NCI-H146 treated with DMSO at 0.1 percent for 48 hours (cell line): ENCODE measurements at regions not wholly inside any gene's neighbourhood (a gene's known extent, or its start where the extent isn't known, plus 50 kb on each side); places are given as distances from the start of the nearest gene placed in this dataset.
"Not testable (repeated sequence)": the region's sequence is repeated elsewhere in the genome, so short reads cannot be mapped to it uniquely, and the experiment has no call there.

Experiments
- DNase-seq: peaks from one replicate; lab custom pipeline; 2025; ENCODE audit not compliant: unreplicated experiment; lab: John Stamatoyannopoulos, UW

DNA sequence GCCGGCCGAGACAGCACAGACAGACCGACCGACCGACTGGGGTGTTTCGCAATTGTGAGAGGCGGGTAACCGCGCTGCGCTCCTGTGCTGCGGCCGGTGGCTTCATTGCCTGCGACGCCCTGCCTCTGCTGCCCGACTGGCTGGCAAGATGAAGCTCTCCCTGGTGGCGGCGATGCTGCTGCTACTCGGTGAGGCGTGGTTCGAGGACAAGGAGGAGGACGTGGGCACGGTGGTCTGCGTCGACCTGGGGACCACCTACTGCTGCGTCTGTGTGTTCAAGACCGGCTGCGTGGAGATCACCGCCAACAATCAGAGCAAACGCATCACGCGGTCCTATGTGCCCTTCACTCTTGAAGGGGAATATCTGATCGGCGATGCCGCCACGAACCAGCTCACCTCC lies 565.7 kb upstream of the SMIM31 start:
- no peak for DNase-seq

DNA sequence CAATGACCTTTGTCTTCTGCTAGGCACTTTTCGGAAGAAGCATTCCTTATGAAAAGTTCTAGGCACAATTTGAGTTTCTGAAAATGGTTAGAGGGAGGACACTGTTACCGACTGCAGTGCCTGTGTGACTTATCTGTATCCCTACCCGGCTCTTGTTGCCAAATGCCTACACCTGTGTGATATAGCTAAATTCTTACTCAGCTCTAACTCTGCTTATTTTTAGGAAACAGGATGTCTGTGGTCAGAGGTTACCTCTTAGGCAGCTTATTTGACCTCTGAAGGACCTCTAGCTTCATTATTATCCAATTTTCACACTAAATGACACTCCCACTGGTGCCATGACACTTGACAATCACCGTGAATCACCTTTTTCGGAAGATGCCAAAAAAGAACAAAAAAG lies 561.1 kb upstream of the SMIM31 start:
- no peak for DNase-seq

DNA sequence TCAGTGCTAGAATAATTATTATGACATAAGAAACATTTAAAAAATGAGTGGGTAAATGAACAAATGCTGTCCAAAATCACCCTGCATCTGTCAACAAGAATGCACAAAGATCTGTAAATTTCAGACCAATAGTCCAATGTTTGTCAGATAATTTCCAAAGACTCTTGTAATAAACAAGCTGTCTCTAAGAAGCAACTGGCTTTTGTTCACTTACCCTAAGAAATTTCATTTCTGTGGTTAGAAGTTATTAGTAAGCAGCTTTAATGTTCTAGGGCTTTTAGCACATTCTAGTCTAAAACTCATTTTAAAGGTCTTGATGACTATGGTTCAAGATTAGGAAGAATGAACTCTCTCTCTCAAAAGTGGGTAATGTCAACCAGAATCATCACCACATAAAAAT lies 560.3 kb upstream of the SMIM31 start:
- DNase-seq, result no peak

DNA sequence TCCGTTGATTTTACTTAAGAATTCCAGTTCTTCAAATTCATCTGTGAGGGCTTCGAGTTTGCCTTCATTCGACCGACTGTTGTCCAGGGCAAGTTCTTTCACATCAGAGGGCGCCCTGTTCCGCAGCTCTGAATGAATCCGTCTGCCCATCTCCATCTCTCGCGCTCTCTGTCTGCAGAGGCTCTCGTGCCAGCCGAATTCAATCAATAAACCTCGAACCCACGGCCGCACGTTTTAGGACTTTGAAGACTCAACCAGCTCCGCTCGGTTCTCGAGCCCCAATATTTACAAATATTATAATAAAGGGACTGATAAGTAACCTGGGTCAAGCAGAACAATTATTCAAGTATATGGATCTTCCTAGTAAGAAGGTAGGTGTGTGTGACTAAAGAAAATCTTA lies 556.4 kb upstream of the SMIM31 start:
- DNase-seq, result no peak

DNA sequence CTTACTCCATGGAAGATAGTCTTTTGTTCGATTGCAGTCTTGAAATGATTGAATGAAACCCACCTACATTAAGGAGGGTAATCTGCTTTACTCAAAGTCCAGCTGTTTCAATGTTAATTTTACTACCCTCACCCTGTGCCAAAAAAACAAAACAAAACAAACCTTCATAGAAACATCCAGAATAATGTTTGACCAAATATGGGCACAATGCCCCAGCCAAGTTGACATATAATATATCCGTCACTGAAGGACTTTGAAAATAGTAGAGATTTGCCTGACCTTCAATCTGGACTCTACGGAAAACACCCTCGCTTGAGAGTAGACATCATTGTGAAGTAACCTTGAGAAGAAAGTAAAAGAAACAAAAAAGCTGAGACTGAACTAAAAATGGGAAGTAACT lies 550.5 kb upstream of the SMIM31 start:
- DNase-seq, result no peak

DNA sequence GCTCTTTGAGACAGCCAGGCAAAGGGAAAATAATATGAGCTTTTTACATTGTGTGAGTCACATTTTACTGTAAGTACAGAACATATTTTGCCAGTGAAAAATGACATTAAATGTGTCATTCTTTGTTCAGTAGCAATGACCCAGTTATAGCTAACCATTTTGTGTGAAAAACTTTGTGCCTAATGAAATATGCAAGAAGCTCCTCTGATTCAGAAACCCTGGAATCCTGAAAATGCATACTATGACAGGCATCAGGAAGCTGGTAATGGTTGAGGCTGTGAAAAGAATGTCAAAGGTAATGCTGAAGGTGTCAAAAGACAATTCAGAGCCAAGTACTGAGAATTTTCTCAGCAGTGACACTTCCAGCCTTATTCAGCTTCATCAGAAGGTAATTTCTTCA lies 549.5 kb upstream of the SMIM31 start:
- DNase-seq, result no peak

DNA sequence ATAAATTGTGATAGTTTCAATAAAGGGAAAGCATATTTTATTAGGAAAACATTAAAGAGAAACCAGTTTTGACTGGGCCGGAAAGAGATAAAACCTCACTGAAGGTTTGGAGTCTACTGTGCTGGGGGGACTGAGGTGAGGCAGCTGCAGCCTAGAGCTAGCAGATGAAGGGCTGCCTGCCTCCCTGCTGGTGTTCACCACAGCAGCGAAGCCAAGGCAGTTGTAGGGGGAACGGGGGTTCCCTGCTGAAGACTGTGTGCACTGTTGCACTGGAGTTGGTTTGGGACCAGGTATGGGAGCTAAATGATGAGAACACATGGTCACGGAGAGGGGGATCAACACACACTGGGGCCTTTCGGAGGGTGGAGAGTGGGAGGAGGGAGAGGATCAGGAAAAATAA lies 546.5 kb upstream of the SMIM31 start:
- no peak for DNase-seq

DNA sequence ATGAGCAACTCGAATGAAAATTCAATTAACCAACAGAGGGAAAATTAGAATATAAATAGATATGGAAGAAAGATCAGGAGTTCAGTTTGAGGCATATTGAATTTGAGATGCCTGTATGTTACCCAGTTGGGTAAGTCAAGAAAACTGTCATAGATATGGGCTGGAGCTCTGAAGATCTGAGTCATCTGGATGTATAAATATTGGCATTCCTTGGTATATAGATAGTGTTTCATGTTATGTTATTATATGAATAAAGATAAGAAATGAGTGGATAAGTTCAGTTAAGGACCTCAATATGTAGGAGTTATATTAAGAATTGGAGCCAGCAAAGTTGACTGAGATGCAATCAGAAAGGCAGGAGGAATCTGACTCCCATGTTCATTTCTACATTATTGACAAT lies 543.6 kb upstream of the SMIM31 start:
- no peak for DNase-seq

DNA sequence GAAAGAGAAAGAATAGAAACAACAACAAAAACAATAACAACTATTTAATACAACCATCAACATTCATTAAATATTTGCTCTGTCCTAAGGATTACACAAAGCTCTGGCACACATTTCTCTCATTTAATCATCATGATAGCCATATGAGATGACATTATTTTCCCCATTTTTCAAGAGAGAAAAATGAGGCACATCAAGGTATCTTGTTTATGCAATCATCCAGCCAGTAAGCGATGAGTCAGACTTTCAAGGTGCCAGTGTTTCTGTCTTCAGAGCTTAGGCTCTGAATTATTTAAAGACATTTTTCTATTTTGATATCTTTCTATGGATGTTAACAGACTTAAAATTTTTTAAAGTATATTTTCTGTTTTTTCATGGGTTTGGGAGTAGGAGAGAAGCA lies 541.8 kb upstream of the SMIM31 start:
- DNase-seq, result no peak

DNA sequence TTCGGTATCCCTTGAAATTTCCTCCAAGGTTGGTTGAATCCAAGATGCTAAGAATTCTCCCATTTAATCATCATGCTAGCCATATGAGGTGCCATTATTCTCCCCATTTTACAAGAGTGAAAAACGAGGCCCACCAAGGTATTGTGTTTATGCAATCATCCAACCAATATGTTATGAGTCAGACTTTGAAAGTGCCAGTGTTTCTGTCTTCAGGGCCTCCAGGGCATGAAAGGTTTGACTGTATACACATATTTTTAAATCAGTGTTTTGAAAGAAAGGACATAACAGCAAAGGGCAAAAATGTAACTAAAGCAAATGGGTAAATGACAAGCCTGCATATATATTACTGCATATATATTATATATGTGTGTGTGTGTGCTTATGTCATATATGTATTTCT lies 541.2 kb upstream of the SMIM31 start:
- DNase-seq, result no peak

DNA sequence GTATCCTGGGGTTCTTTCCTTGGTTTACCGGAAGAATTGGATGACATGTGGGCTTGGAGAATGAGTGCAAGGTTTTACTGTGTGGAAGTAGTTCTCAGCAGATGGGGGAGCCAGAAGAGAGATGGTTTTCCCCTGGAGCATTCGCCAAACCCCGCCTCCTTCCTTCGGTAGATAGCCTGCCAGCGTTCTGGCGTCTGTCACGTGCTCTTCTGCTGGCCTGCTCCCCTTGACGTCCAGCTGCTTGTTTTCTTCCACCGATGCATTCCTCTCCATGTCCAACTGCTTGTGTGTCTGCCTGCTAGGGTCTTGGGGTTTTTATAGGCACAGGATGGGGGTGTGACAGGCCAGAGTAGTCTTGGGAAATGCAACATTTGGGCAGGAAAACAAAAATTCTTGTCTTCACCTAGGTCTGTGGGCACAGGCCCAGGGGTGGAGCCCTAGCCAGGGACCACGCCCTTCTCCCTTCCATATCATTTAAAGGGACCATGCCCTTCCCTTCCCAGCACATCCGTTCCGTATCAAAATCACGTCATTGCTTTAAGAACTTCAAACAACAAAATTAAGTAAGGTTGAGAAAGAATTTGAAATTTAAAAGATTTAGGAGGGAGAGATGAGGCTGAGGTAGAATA lies 538.7 kb upstream of the SMIM31 start:
- no peak for DNase-seq

DNA sequence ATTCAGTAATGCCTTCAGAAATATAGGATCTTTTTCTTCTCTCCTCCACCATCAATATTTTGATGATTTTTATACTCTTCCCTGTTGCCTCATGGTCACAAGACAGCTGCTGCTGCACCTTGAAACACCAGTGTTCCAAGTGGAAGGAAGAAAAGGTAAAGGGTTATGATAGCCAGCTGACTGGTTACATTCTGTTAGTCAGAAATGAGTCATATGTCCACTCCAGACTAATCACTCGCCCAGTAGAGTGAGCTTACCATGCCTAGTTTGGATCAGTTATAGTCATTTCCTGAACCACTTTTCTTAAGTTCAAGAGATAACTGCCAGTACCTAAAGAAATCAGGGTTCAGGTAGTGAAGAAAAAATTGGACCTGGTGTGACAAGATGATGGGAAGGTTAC lies 532.3 kb upstream of the SMIM31 start:
- DNase-seq, result no peak

DNA sequence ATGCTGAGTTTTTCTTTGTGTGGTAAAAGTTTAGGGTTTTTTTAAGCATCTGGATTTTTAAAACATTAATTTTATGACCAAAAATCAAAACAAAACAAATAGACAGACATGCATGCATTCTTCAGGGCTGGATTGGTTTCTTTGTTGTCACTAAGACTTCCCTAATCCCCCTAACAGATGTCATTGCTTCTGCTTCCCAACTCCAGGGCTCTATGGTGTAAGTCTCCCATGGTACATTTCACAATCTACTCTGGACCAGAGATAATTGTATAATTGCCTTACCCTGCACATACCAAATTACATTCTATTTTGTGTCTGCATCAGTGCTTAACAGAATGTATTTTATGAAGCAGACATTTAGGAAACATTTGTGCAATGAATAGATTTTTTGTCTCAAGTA lies 529.1 kb upstream of the SMIM31 start:
- DNase-seq, result no peak

DNA sequence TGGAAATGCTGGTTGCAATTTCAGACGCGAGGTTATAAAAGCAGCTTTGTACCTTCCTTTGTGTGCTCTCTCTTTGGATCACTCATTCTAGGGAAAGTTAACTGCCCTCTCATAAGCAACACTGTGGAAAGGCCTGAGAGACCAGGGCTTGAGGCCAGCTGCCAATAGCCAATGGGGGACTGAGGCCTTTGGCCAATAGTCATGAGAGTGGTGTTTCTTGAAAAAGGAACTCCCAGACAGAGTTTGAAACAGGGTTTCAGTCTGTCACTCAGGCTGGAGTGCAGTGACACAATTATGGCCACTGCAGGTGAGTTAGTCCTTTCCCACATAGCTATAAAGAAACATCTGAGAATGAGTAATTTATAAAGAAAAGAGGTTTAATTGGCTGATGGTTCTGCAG lies 524.7 kb upstream of the SMIM31 start:
- DNase-seq, result no peak

DNA sequence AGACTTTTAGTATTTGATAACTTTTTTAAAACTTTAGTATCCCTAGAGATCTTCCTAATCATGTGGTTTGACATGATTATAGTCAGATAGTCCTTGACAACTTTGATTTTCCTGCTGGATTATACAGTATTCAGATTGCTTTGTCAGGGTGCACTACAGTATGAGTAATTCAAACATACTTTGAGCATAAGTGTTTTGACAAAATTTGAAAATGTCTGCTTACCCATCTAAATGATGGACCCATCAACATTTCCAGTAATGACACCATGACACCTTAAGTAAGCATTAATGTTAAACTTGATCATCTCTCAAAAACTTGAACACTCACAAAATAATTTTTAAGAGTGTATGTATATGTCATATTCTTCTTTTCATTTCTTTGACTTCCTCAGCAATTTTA lies 514.5 kb upstream of the SMIM31 start:
- DNase-seq, result no peak

DNA sequence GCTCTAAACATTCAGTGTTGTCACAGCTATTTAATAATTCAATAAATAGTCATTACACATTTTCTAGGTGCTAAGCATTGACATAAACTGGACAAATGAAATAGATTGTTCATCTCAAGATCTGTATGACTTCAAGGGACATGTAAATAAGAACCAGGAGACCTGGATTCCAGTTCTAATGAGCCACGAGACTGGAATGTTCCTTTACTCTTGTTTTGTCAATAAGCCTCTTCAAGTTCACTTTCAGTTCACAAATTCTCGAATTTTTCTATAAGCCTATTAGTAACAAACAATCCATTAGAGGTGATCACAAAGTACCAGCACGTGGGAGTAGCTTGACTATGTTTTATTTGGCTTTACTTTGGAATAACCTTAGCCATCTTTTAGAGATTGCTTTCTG lies 514.0 kb upstream of the SMIM31 start:
- no peak for DNase-seq

DNA sequence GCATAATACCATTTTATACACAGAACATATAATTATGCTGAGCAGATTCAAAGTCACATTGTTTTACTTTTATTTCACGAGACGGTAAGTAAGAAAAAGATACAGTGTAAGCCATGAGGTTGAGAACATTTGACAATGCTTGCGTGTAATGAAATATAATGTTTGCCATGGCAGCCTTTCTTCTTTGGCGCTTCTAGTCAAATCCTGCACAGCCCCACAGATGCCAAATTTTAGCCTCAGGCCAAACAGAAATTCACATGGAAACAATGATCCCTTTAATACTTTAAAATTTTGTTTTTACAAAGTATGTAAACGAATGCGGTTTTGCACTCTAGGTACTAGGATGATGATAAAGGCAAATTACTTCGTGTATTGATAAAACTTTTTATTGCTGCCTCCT lies 502.7 kb upstream of the SMIM31 start:
- no peak for DNase-seq

DNA sequence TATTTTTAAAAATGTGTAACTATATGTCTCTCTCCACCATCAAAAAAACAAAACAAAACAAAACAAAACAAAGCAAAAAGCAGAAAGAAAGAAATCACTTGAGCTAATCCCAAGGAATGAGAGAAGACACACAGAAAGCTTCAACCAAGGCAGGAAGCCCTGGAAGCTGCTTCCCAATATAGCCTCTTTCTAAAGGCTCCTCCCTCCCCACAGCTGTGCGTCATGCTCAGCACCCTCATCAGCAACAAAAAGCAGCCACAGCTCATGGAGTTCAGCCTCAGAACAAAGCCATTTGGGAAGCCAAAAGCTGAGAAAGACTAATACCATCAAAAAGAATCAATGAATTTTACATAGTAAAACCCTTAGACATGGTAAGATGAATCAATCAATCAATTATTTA lies 501.6 kb upstream of the SMIM31 start:
- no peak for DNase-seq

DNA sequence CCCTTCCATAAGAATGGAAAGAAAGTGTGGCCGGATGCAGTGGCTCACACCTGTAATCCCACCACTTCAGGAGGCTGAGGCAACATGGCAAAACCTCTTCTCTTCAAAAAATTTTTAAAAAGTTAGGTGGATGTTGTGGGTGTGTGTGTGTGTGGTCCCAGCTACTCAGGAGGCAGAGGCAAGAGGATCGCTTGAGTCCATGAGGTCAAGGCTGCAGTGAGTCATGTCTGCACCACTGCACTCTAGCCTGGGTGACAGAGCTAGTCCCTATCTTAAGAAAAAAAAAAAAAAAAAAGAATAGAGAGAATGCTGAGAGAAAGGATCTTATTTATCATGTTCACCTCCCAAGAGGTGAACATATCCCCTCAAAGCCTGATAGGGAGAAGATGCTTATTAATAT lies 492.1 kb upstream of the SMIM31 start:
- DNase-seq, result no peak

DNA sequence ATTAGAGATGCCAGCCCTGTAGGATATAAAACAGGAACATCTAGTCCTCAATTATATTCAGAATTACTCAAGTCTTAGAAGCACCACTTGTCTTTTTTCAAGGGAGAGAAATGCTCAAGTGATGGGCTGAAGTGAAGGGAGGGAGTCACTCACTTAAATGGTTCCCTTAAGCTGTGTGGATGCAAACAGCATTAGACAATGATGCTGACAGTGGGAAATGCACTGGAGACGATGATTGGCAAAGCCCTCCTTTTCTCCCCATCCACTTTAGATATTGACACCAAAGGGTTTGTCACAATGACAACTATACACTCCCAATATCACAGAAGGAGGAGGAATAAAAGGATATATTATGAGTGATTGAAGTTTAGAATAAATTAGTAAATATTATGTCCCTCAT lies 491.4 kb upstream of the SMIM31 start:
- not testable (repeated sequence) for DNase-seq

DNA sequence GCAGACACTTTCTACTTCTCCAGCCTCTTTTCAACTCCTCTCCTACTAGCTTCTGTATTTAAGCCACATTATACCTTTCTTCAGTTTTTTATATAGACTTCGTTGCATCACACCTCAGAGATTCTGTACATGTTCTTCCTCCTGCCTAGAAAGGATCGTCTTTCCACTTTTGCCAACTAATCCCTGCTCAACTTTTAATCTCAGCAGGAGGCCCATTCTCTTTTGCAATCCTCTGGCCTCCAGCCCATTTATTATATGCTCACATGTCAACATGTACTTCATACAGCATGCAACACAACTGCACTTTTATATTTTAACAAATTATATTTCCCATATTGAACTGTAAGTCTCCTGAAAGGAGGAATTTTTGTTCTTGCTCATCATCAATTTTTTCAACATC lies 476.5 kb upstream of the SMIM31 start:
- not testable (repeated sequence) for DNase-seq

DNA sequence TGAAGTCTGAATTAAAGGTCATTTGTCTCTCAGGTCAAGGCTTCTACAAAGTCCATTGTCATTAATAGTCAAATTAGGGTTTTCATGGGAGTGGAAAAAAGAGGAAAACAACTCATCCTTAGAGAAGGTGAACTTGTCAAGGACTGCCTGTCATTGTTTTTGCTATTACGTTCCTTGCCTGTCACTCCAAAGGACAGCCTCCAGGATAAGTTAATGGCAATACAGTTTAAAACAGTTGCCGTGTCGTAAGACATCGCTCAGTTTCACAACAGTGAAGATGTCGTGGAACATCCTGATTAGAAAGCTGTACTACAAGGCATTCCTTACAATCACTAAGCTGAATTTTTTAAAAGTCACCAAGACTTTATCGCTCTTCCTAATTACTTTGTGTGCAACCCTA lies 466.8 kb upstream of the SMIM31 start:
- DNase-seq, result no peak

DNA sequence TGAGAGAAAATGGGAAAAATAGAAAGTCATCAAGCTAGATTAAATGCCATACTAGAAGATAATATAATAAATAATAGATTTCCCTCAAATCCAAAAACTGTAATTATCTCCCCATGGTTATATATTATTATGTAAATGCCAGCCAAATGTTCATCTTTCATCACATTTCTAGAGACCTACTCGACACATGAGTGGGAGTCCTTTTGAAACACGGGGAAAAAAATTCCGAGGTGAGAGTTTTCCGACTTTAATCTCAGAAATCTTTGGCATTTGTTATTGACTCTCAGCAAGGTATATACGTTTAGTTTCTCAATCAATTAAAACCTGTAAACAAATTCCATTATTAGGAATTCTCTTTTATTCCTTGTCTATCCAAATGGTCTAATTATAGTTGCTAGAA lies 465.4 kb upstream of the SMIM31 start:
- DNase-seq, result no peak

DNA sequence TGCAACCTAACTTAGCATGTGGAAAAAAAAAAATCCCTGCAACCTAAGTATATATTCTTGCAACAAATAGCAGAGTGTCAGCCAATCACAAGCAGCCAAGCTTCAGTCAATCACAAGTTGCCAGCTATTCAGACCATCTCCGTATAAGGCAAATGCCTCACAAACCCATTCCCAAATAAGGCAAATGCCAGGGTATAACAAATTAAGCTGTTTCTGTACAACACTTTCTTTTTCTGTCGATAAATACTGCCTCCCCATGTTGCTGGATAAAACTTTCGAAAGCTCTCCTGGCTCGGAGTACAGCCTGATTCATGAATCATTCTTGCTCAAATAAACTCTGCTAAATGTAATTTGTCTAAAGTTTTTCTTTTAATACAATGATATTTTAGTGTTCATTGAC lies 460.7 kb upstream of the SMIM31 start:
- no peak for DNase-seq
